ENCODE measurements at regions not wholly inside any gene's neighbourhood (a gene's known extent, or its start where the extent isn't known, plus 50 kb on each side); places are given as distances from the start of the nearest gene placed in this dataset.

DNA sequence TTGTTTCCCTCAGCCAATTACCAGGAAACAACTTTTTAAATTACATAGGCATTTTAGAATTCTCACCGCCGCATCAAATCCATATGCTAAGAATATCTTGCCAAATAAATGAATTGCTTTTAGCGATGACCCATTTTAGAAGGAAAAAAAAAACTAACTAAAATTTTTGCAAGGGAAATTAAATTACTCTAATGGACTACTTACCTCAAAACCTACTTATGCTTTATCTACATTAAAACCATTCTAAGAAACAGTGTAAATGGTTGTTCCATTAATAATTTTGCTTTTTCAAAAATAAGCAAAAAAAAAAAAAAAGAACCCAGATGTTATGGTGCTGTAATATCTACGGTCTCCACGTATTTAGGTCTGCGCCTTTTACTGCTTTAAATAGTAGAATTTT is 73.5 kb upstream of the CCDC150 start:
- Histone ChIP-seq H3K36me3 (ENCODE audit: insufficient read depth, low read length) (no peaks in the 10 kb centered on the region), H3K9ac (ENCODE audit: low read depth, low read length) (no peak overlapping the region), H3K9me3 (ENCODE audit: insufficient read depth, low read depth, low read length) (0 out of 2 replicates have a peak, but pooled peaks cover 9% of the 10 kb centered on the region), H3K4me3 (ENCODE audit: low read length) (no peak overlapping the region), H3K4me1 (ENCODE audit: insufficient read depth, low read length) (no peaks in the 10 kb centered on the region), H3K27ac (ENCODE audit: low read depth, low read length) (no peak overlapping the region), H3K27me3 (ENCODE audit: insufficient read depth, low read length) (no peaks in the 10 kb centered on the region)
- WGBS = 100% methylated on average over 2 of the region's 6 CpGs

DNA sequence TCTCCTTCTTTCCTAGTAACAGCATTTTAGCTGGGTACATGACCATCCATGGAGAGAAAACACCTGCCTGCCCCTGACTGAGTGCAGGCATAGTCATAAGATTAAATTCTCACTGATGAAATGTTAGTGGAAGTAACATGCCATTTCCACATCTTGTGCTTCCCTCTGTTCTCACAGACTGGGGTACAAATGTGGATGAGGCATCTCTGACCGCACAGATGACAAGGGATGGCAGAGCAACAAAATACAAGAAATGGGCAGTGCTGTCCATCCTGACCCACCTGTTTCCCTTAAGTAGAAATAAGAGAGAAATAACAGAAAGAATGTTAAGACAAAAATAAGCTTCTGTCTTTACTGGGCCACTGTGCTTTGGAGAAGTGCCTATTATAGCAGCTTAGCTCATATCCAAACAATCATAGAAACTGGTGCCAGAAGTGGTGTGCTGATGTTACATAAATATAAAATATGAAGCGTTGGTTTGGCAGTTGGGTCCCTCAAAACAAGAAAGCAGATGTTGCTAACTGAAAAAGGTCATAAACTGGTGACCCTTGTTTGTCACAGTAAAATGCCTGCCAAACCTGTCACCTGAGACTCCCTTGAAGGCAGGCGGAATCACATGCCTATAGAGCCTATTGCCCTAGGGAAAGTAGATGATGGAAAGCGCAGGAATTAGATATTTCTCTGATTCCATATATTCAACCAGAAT is 72.4 kb upstream of the CCDC150 start:
- no peak overlapping the region for H3K4me3 ChIP-seq (ENCODE audit: low read length)
- no peaks in the 10 kb centered on the region for H3K36me3 ChIP-seq (ENCODE audit: insufficient read depth, low read length)
- H3K27ac ChIP-seq (ENCODE audit: low read depth, low read length) = no peak overlapping the region
- H3K4me1 ChIP-seq (ENCODE audit: insufficient read depth, low read length) = no peaks in the 10 kb centered on the region
- no peaks in the 10 kb centered on the region for H3K9me3 ChIP-seq (ENCODE audit: insufficient read depth, low read depth, low read length)
- 99% methylated on average over 4 of the region's 4 CpGs for WGBS
- H3K27me3 ChIP-seq (ENCODE audit: insufficient read depth, low read length) = no peaks in the 10 kb centered on the region
- no peak overlapping the region for H3K9ac ChIP-seq (ENCODE audit: low read depth, low read length)

DNA sequence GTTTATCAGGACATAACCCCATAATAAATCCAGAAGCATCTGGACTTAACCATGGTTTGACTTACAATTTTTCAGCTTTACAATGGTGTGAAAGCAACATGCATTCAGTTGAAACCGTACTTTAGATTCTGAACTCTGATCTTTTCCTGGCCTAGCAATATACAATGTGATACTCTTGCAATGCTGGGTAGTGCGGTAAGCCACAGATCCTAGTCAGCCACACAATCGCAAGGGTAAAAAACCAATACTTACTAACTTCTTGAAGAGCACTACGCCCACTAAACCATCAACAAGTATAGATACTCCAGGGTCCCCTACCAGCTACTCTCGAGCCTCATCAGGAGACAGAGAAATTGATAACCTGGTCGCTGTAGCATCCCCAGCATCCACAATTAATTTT is 71.0 kb upstream of the CCDC150 start:
- Histone ChIP-seq H3K9ac (ENCODE audit: low read depth, low read length) (no peak overlapping the region), H3K9me3 (ENCODE audit: insufficient read depth, low read depth, low read length) (no peaks in the 10 kb centered on the region), H3K27ac (ENCODE audit: low read depth, low read length) (no peak overlapping the region), H3K27me3 (ENCODE audit: insufficient read depth, low read length) (no peaks in the 10 kb centered on the region), H3K4me1 (ENCODE audit: insufficient read depth, low read length) (no peaks in the 10 kb centered on the region), H3K36me3 (ENCODE audit: insufficient read depth, low read length) (no peaks in the 10 kb centered on the region), H3K4me3 (ENCODE audit: low read length) (no peak overlapping the region)
- WGBS = 97% methylated on average over 6 of the region's 6 CpGs

DNA sequence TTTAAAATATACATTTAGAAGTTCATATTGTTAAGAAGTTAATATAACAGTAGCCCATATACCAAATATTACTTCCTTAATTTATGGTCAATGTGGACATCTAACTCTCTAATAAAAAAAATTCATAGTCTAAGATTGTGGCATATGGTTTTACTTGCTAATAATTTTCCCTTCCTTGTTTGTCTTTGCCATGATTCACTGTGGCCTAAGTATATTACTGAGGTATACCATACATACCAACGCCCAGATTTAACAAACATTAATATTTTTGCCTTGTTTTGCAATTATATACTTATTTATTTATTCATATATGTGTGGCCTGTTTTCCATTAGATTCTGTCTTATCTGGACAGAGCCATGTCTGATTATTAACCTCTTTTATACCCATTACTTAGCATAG is 54.6 kb upstream of the CCDC150 start:
- H3K4me1 ChIP-seq (ENCODE audit: insufficient read depth, low read length) = no peaks in the 10 kb centered on the region
- H3K9me3 ChIP-seq (ENCODE audit: insufficient read depth, low read depth, low read length) = no peaks in the 10 kb centered on the region
- no peak overlapping the region for H3K27ac ChIP-seq (ENCODE audit: low read depth, low read length)
- no CpG with 5 or more reads among the region's 1 CpG for WGBS
- no peak overlapping the region for H3K4me3 ChIP-seq (ENCODE audit: low read length)
- H3K36me3 ChIP-seq (ENCODE audit: insufficient read depth, low read length) = no peaks in the 10 kb centered on the region
- H3K27me3 ChIP-seq (ENCODE audit: insufficient read depth, low read length) = no peaks in the 10 kb centered on the region
- no peak overlapping the region for H3K9ac ChIP-seq (ENCODE audit: low read depth, low read length)

DNA sequence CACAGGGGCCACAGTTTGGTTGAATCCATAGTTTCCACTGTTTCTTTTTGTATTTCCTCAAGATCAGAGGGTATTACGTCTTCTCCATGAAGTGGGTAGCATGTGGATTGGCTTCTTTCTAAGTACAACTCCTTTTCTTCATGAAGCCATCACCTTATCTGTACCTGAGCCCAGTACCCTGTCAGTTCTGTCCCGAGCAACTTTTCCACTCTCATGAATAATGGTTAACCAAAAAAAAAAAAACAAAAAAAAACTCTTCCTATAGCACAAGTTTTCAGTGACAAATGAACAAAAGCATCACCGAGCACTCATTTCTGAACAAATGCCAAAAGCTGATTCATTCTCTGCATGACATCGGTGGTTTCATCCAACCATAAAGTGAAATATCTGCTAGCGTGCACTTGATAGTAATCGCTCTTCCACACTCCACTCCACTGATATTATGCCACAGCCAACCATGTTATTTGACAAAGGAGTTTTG is 53.0 kb upstream of the CCDC150 start:
- WGBS = 76% methylated on average over 5 of the region's 6 CpGs
- peaks cover 7% of the 10 kb centered on the region for H3K27me3 ChIP-seq (ENCODE audit: insufficient read depth, low read length)
- H3K4me3 ChIP-seq (ENCODE audit: low read length) = no peak overlapping the region
- no peak overlapping the region for H3K9ac ChIP-seq (ENCODE audit: low read depth, low read length)
- H3K27ac ChIP-seq (ENCODE audit: low read depth, low read length) = no peak overlapping the region
- no peaks in the 10 kb centered on the region for H3K9me3 ChIP-seq (ENCODE audit: insufficient read depth, low read depth, low read length)
- H3K36me3 ChIP-seq (ENCODE audit: insufficient read depth, low read length) = no peaks in the 10 kb centered on the region
- 0 out of 2 replicates have a peak, but pooled peaks cover under 1% of the 10 kb centered on the region for H3K4me1 ChIP-seq (ENCODE audit: insufficient read depth, low read length)

DNA sequence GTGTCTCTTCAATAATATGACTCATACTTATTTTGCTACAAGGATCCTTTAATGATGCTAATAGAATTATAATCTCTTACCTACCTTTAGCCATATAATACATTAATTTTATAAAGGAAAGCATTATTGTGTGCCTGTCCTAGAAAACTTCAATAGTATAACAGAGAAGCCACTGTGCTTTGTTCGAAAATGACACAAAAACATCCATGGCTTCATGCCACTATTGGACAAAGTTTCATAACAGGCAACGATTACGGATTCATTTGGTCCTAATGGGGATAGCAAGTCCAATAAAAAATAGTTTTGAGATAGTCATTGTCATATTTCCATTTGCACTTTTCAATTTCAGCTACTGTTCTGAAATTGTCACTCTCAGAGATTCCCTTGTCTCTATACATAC is 52.5 kb upstream of the CCDC150 start:
- Histone ChIP-seq H3K27ac (ENCODE audit: low read depth, low read length) (no peak overlapping the region), H3K9me3 (ENCODE audit: insufficient read depth, low read depth, low read length) (no peaks in the 10 kb centered on the region), H3K27me3 (ENCODE audit: insufficient read depth, low read length) (peaks cover 12% of the 10 kb centered on the region), H3K4me3 (ENCODE audit: low read length) (no peak overlapping the region), H3K4me1 (ENCODE audit: insufficient read depth, low read length) (0 out of 2 replicates have a peak, but pooled peaks cover 6% of the 10 kb centered on the region), H3K36me3 (ENCODE audit: insufficient read depth, low read length) (no peaks in the 10 kb centered on the region), H3K9ac (ENCODE audit: low read depth, low read length) (no peak overlapping the region)
- WGBS = 91% methylated on average over 3 of the region's 3 CpGs

DNA sequence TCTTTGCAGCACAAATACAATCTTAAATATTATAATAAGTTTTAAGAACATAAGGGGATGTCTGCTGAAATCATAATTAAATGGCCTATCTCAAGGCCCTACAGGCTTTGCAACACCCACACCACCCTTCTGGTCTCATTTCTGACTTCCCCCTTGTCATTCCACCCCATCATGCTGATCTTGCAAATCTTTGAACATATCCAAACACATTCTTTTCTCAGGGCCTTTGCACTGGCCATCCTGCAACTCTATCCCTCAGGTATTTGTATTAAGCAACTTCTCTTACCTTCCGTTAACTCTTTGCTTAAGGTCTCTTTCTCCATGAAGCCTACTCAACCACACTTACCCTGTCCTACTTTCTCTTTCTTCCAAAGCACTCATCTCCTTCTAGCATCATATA is 51.8 kb upstream of the CCDC150 start:
- H3K9ac ChIP-seq (ENCODE audit: low read depth, low read length) = no peak overlapping the region
- H3K4me1 ChIP-seq (ENCODE audit: insufficient read depth, low read length) = 0 out of 2 replicates have a peak, but pooled peaks cover 6% of the 10 kb centered on the region
- H3K27ac ChIP-seq (ENCODE audit: low read depth, low read length) = no peak overlapping the region
- H3K9me3 ChIP-seq (ENCODE audit: insufficient read depth, low read depth, low read length) = no peaks in the 10 kb centered on the region
- peaks cover 14% of the 10 kb centered on the region for H3K27me3 ChIP-seq (ENCODE audit: insufficient read depth, low read length)
- 2% methylated on average over 1 of the region's 1 CpG for WGBS
- H3K36me3 ChIP-seq (ENCODE audit: insufficient read depth, low read length) = no peaks in the 10 kb centered on the region
- no peak overlapping the region for H3K4me3 ChIP-seq (ENCODE audit: low read length)

DNA sequence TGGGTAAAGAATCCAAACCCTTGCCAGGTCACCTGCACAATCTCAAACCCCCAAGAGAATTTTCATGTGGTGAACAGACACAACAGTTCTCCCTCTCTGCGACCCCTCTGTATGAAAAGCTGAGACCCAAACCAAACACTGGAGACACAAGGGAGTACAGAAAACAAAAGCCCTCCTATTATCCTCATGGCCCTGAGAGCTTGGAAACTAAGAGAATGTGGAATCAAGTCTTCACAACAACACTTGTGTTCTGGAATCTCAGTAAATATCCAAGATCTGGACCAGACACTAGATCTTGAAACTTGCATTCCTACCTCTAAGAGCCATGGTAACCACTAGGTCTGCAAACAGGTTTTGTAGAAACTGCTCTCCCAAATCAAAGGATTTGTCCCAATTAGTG is 50.1 kb upstream of the CCDC150 start:
- H3K27me3 ChIP-seq (ENCODE audit: insufficient read depth, low read length) = peaks cover 26% of the 10 kb centered on the region
- H3K9me3 ChIP-seq (ENCODE audit: insufficient read depth, low read depth, low read length) = no peaks in the 10 kb centered on the region
- 100% methylated on average over 1 of the region's 1 CpG for WGBS
- H3K27ac ChIP-seq (ENCODE audit: low read depth, low read length) = no peak overlapping the region
- H3K4me1 ChIP-seq (ENCODE audit: insufficient read depth, low read length) = 0 out of 2 replicates have a peak, but pooled peaks cover 9% of the 10 kb centered on the region
- H3K4me3 ChIP-seq (ENCODE audit: low read length) = no peak overlapping the region
- H3K9ac ChIP-seq (ENCODE audit: low read depth, low read length) = no peak overlapping the region
- H3K36me3 ChIP-seq (ENCODE audit: insufficient read depth, low read length) = no peaks in the 10 kb centered on the region
